ENCODE measurements at regions not wholly inside any gene's neighbourhood (a gene's known extent, or its start where the extent isn't known, plus 50 kb on each side); places are given as distances from the start of the nearest gene placed in this dataset.
A peak's percentile ranks its signal among the peaks of the same experiment; 100 is the strongest.

DNA sequence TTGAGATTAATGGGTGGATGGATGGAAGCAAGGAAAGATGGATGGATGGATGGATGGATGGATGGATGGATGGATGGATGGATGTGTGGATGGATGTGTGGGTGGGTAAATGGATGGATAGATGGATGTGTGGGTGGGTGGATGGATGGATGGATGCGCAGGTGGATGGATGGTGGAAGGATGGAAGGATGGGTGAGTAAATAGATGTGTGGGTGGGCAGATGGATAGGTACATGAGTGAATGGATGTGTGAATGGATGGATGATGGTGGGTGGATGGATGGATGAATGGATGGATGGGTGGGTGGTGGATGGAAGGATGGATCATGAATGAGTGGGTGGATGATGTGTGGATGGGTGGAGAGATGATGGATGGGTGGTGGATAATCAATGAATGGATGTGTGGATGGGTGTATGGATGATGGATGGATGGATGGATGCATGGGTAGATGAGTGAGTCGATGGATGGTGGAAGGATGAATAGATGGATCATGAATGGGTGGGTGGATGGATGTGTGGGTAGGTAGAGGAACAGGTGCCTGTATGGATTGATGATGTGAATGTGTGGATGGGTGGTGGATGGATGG lies 375.2 kb downstream of the BRD1 start:
- TSS peak; percentile 30 for BruUV-seq (replicated peaks)

More for the DNA sequence above, 375.2 kb downstream of the BRD1 start:
- intact Hi-C loops (cut with micrococcal nuclease), result no loop called here
- H3K36me3 ChIP-seq (ENCODE audit: control insufficient read depth in 1 of 2, insufficient read depth in 2 of 2, low read length in 2 of 2), result no peaks in the 10 kb centered on the region
- no peak overlapping the region for H3K27ac ChIP-seq (ENCODE audit: low read depth, low read length)
- ChIA-PET RAD21 (ENCODE audit: low non-redundant PET in 1 of 2, low total read pairs in 2 of 2, uncharacterized antibody in 2 of 2, unreplicated experiment in 2 of 2) (no interaction called here), POLR2A (no interaction called here), CTCF (no interaction called here)
- TF ChIP-seq, protein P1, sequence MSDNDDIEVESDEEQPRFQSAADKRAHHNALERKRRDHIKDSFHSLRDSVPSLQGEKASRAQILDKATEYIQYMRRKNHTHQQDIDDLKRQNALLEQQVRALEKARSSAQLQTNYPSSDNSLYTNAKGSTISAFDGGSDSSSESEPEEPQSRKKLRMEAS (IDR thresholded peaks at IDR 0.05), result no peak
- TF ChIP-seq ZNF274 (IDR thresholded peaks at IDR 0.05; ENCODE audit: low read depth, low read length) (no peak), RAD21 (IDR thresholded peaks at IDR 0.05; ENCODE audit: low read depth) (no peak), EGR1 (IDR thresholded peaks at IDR 0.05; ENCODE audit: low read depth) (no peak), TCF7L2 (IDR thresholded peaks at IDR 0.05; ENCODE audit: borderline replicate concordance, extremely low read depth, insufficient read depth, insufficient read length) (no peak), POLR2A (IDR thresholded peaks at IDR 0.05; ENCODE audit: borderline replicate concordance, extremely low read depth, insufficient read depth, insufficient read length) (no peak), EZH2 (IDR thresholded peaks at IDR 0.05) (no peak), ELF1 (IDR thresholded peaks at IDR 0.05; ENCODE audit: borderline replicate concordance, low read depth) (no peak), FOSL1 (IDR thresholded peaks at IDR 0.05; ENCODE audit: low read depth) (no peak), SRF (IDR thresholded peaks at IDR 0.05; ENCODE audit: low read depth) (no peak), SP1 (IDR thresholded peaks at IDR 0.05; ENCODE audit: low read depth) (no peak), CEBPB (IDR thresholded peaks at IDR 0.05; ENCODE audit: low read depth) (no peak), EZH2phosphoT487 (IDR thresholded peaks at IDR 0.05; ENCODE audit: borderline replicate concordance) (no peak), CBX3 (IDR thresholded peaks at IDR 0.05; ENCODE audit: low read depth) (no peak), ATF3 (IDR thresholded peaks at IDR 0.05) (no peak), JUND (IDR thresholded peaks at IDR 0.05) (no peak), POLR2AphosphoS5 (IDR thresholded peaks at IDR 0.05; ENCODE audit: low read depth, low read length) (no peak)
- TF ChIP-seq, protein P2, sequence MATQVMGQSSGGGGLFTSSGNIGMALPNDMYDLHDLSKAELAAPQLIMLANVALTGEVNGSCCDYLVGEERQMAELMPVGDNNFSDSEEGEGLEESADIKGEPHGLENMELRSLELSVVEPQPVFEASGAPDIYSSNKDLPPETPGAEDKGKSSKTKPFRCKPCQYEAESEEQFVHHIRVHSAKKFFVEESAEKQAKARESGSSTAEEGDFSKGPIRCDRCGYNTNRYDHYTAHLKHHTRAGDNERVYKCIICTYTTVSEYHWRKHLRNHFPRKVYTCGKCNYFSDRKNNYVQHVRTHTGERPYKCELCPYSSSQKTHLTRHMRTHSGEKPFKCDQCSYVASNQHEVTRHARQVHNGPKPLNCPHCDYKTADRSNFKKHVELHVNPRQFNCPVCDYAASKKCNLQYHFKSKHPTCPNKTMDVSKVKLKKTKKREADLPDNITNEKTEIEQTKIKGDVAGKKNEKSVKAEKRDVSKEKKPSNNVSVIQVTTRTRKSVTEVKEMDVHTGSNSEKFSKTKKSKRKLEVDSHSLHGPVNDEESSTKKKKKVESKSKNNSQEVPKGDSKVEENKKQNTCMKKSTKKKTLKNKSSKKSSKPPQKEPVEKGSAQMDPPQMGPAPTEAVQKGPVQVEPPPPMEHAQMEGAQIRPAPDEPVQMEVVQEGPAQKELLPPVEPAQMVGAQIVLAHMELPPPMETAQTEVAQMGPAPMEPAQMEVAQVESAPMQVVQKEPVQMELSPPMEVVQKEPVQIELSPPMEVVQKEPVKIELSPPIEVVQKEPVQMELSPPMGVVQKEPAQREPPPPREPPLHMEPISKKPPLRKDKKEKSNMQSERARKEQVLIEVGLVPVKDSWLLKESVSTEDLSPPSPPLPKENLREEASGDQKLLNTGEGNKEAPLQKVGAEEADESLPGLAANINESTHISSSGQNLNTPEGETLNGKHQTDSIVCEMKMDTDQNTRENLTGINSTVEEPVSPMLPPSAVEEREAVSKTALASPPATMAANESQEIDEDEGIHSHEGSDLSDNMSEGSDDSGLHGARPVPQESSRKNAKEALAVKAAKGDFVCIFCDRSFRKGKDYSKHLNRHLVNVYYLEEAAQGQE (IDR thresholded peaks at IDR 0.05; ENCODE audit: low read depth), result no peak
- TF ChIP-seq, protein P3, sequence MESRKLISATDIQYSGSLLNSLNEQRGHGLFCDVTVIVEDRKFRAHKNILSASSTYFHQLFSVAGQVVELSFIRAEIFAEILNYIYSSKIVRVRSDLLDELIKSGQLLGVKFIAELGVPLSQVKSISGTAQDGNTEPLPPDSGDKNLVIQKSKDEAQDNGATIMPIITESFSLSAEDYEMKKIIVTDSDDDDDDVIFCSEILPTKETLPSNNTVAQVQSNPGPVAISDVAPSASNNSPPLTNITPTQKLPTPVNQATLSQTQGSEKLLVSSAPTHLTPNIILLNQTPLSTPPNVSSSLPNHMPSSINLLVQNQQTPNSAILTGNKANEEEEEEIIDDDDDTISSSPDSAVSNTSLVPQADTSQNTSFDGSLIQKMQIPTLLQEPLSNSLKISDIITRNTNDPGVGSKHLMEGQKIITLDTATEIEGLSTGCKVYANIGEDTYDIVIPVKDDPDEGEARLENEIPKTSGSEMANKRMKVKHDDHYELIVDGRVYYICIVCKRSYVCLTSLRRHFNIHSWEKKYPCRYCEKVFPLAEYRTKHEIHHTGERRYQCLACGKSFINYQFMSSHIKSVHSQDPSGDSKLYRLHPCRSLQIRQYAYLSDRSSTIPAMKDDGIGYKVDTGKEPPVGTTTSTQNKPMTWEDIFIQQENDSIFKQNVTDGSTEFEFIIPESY (IDR thresholded peaks at IDR 0.05; ENCODE audit: extremely low read depth, insufficient replicate concordance, low read length), result no peak
- H2AFZ ChIP-seq (ENCODE audit: low read depth, low read length, poor library complexity, severe bottlenecking), result no peak overlapping the region
- no peak overlapping the region for H3K9ac ChIP-seq (ENCODE audit: low read length)
- H3K4me3 ChIP-seq (replicated peaks in 1 of 2; ENCODE audit: low read depth in 1 of 2, low read length in 2 of 2), result no peak overlapping the region
- no peaks in the 10 kb centered on the region for H3K79me2 ChIP-seq (ENCODE audit: insufficient read depth, low read length)
- ATAC-seq (no peak), DNase-seq (ENCODE audit: low read depth, low spot score) (no peak)
- H3K27me3 ChIP-seq (ENCODE audit: insufficient read depth, low read length), result no peaks in the 10 kb centered on the region
- H3K9me2 ChIP-seq (ENCODE audit: insufficient read depth), result no peaks in the 10 kb centered on the region
- H3K4me1 ChIP-seq (ENCODE audit: control insufficient read depth in 1 of 2, insufficient read depth in 2 of 2, low read length in 2 of 2), result no peaks in the 10 kb centered on the region
- H4K20me1 ChIP-seq (ENCODE audit: insufficient read depth), result no peaks in the 10 kb centered on the region
- H3K4me2 ChIP-seq (ENCODE audit: low read length), result no peak overlapping the region
- H3K9me3 ChIP-seq (ENCODE audit: control insufficient read depth in 1 of 2, insufficient read depth in 1 of 2, low read depth in 1 of 2, low read length in 2 of 2), result no peaks in the 10 kb centered on the region
